ENCODE measurements at regions not wholly inside any gene's neighbourhood (a gene's known extent, or its start where the extent isn't known, plus 50 kb on each side); places are given as distances from the start of the nearest gene placed in this dataset.

GRCh38 chr7:114819616-114820362, 102.1 kb upstream of the MDFIC start:
- H3K4me3 ChIP-seq (ENCODE audit: low read depth, low read length) = no peak overlapping the region
- no peak for TF ChIP-seq CTCF (IDR thresholded peaks at IDR 0.05; ENCODE audit: low read depth, low read length)

- no peak overlapping the region for H3K4me3 ChIP-seq (ENCODE audit: low read depth, low read length)
- TF ChIP-seq CTCF (IDR thresholded peaks at IDR 0.05; ENCODE audit: low read depth, low read length) = no peak
These were observed 100.6 kb upstream of the MDFIC start for GRCh38 chr7:114821030-114821900.

GRCh38 chr7:114822131-114822530, 99.8 kb upstream of the MDFIC start:
- no peak overlapping the region for H3K4me3 ChIP-seq (ENCODE audit: low read depth, low read length)

GRCh38 chr7:114822844-114823243, 99.0 kb upstream of the MDFIC start:
- TF ChIP-seq CTCF (IDR thresholded peaks at IDR 0.05; ENCODE audit: low read depth, low read length) = no peak
- H3K4me3 ChIP-seq (ENCODE audit: low read depth, low read length) = no peak overlapping the region

More at GRCh38 chr7:114822131-114822530, 99.8 kb upstream of the MDFIC start:
- no peak for TF ChIP-seq CTCF (IDR thresholded peaks at IDR 0.05; ENCODE audit: low read depth, low read length)

GRCh38 chr7:114823290-114823689, 98.6 kb upstream of the MDFIC start:
- no peak overlapping the region for H3K4me3 ChIP-seq (ENCODE audit: low read depth, low read length)
- TF ChIP-seq CTCF (IDR thresholded peaks at IDR 0.05; ENCODE audit: low read depth, low read length) = no peak

GRCh38 chr7:114825423-114825951, 96.4 kb upstream of the MDFIC start:
- TF ChIP-seq CTCF (IDR thresholded peaks at IDR 0.05; ENCODE audit: low read depth, low read length) = no peak
- no peak overlapping the region for H3K4me3 ChIP-seq (ENCODE audit: low read depth, low read length)

- TF ChIP-seq CTCF (IDR thresholded peaks at IDR 0.05; ENCODE audit: low read depth, low read length) = no peak
- H3K4me3 ChIP-seq (ENCODE audit: low read depth, low read length) = no peak overlapping the region
These were observed 90.9 kb upstream of the MDFIC start for GRCh38 chr7:114830952-114831351.

Measured in WI38 (cell line).